HEK293T (cell line): ENCODE measurements at regions not wholly inside any gene's neighbourhood (a gene's known extent, or its start where the extent isn't known, plus 50 kb on each side); places are given as distances from the start of the nearest gene placed in this dataset.

Source experiments
- CTCF ChIA-PET: fragments of 350-600 bp; formaldehyde crosslinking; extraction: SDS; loops from one replicate; lab custom pipeline; 2021; ENCODE audit warnings: antibody characterized with exemption, inconsistent platforms; lab: Yijun Ruan, JAX
- POLR2A ChIA-PET: fragments of 350-600 bp; formaldehyde crosslinking; extraction: SDS; loops from one replicate; lab custom pipeline; 2020; ENCODE audit warnings: antibody characterized with exemption, inconsistent platforms; lab: Yijun Ruan, JAX
- DNase-seq: peaks from one replicate; pipeline ENCODE4 v3.0.0; 2012; ENCODE audit warnings: mixed read lengths; ENCODE audit errors: extremely low spot score
- ARNT ChIP-seq: fragments of 450-650 bp; IDR thresholded peaks from 2 replicates; pipeline ENCODE4 v1.6.1; 2017; ENCODE audit warnings: mild to moderate bottlenecking
- BHLHE40 ChIP-seq: fragments of 450-650 bp; IDR thresholded peaks from 2 replicates; pipeline ENCODE4 v1.6.1; 2016; ENCODE audit warnings: mild to moderate bottlenecking, moderate library complexity, borderline replicate concordance
- CTBP1 ChIP-seq: fragments of 450-650 bp; IDR thresholded peaks from 2 replicates; pipeline ENCODE4 v1.6.1; 2016; ENCODE audit warnings: borderline replicate concordance
- ELF4 ChIP-seq: fragments of 450-650 bp; IDR thresholded peaks from 2 replicates; pipeline ENCODE4 v1.6.1; 2017; ENCODE audit warnings: antibody characterized with exemption
- FOXA1 ChIP-seq: fragments of 450-650 bp; IDR thresholded peaks from 2 replicates; pipeline ENCODE4 v1.6.1; 2016; ENCODE audit warnings: mild to moderate bottlenecking
- FOXK2 ChIP-seq: fragments of 450-650 bp; IDR thresholded peaks from 2 replicates; pipeline ENCODE4 v1.6.1; 2016; ENCODE audit warnings: mild to moderate bottlenecking
- FOXM1 ChIP-seq: fragments of 450-650 bp; IDR thresholded peaks from 2 replicates; pipeline ENCODE4 v1.6.1; 2017; ENCODE audit warnings: mild to moderate bottlenecking, borderline replicate concordance
- HDGF ChIP-seq: fragments of 450-650 bp; IDR thresholded peaks from 2 replicates; pipeline ENCODE4 v1.6.1; 2017; ENCODE audit warnings: antibody characterized with exemption, borderline replicate concordance
- L3MBTL2 ChIP-seq: fragments of 450-650 bp; conservative IDR thresholded peaks from 2 replicates; pipeline ENCODE4 v1.6.1; 2016; ENCODE audit warnings: mild to moderate bottlenecking
- LEF1 ChIP-seq: fragments of 450-650 bp; IDR thresholded peaks from 2 replicates; pipeline ENCODE4 v1.6.1; 2017; ENCODE audit warnings: mild to moderate bottlenecking, borderline replicate concordance
- NFRKB ChIP-seq: fragments of 450-650 bp; IDR thresholded peaks from 2 replicates; pipeline ENCODE4 v1.6.1; 2016; ENCODE audit warnings: mild to moderate bottlenecking, moderate library complexity
- PKNOX1 ChIP-seq: fragments of 450-650 bp; IDR thresholded peaks from 2 replicates; pipeline ENCODE4 v1.6.1; 2016
- SP1 ChIP-seq: fragments of 450-650 bp; IDR thresholded peaks from 2 replicates; pipeline ENCODE4 v1.6.1; 2017
- SUZ12 ChIP-seq: fragments of 450-650 bp; IDR thresholded peaks from 2 replicates; pipeline ENCODE4 v1.6.1; 2016; ENCODE audit warnings: mild to moderate bottlenecking
- TARDBP ChIP-seq: fragments of 450-650 bp; IDR thresholded peaks from 2 replicates; pipeline ENCODE4 v1.6.1; 2016
- ZNF384 ChIP-seq: fragments of 450-650 bp; IDR thresholded peaks from 2 replicates; pipeline ENCODE4 v1.6.1; 2016

GRCh38 chr6:56744528-56744927 is 101.8 kb upstream of the DST start:
- no peak for DNase-seq
- ChIA-PET POLR2A (interaction anchor here (1.5 kb wide), 2 partner anchors 98 to 100 kb away, joined by 3 read pairs; no protein-coding TSS in a partner anchor), CTCF (interaction anchor here (0.6 kb wide), 1 partner anchor 1542 kb away, joined by 6 read pairs; no protein-coding TSS in a partner anchor)
- TF ChIP-seq FOXK2 (no peak), NFRKB (no peak), ARNT (no peak), BHLHE40 (no peak), SP1 (no peak), FOXM1 (no peak)

GRCh38 chr6:56742122-56742791 is 99.6 kb upstream of the DST start:
- TF ChIP-seq FOXK2 (no peak), L3MBTL2 (no peak), PKNOX1 (no peak), FOXM1 (no peak), ELF4 (no peak), ARNT (no peak), HDGF (no peak), ZNF384 (no peak), CTBP1 (no peak), LEF1 (no peak), SP1 (no peak), TARDBP (no peak), BHLHE40 (no peak), NFRKB (no peak), FOXA1 (no peak), SUZ12 (no peak)
- CTCF ChIA-PET = interaction anchor here (0.6 to 1.0 kb wide), 2 partner anchors 18 to 25 kb away, joined by 3 to 4 read pairs; no protein-coding TSS in a partner anchor
- POLR2A ChIA-PET = no interaction called here
- DNase-seq = no peak

- ChIA-PET POLR2A (no interaction called here), CTCF (interaction anchor here (0.6 kb wide), 1 partner anchor 25 kb away, joined by 4 read pairs; no protein-coding TSS in a partner anchor)
- DNase-seq = no peak
- TF ChIP-seq FOXM1 (no peak), LEF1 (no peak), HDGF (no peak), FOXK2 (no peak), L3MBTL2 (no peak), CTBP1 (no peak), SUZ12 (no peak), FOXA1 (no peak), BHLHE40 (no peak)
Measured at GRCh38 chr6:56741472-56741871, 98.8 kb upstream of the DST start.

GRCh38 chr6:56739836-56740815 is 97.4 kb upstream of the DST start:
- POLR2A ChIA-PET = no interaction called here
- CTCF ChIA-PET = no interaction called here
- no peak for TF ChIP-seq FOXA1
- TF ChIP-seq HDGF = no peak
- no peak for TF ChIP-seq LEF1
- TF ChIP-seq FOXM1 = no peak
- TF ChIP-seq CTBP1 = no peak
- no peak for TF ChIP-seq SUZ12
- no peak for TF ChIP-seq NFRKB
- no peak for TF ChIP-seq FOXK2
- TF ChIP-seq PKNOX1 = no peak
- TF ChIP-seq ARNT = no peak
- no peak for TF ChIP-seq TARDBP
- TF ChIP-seq SP1 = no peak
- no peak for TF ChIP-seq ZNF384
- no peak for DNase-seq

GRCh38 chr6:56736804-56737203 is 94.1 kb upstream of the DST start:
- ChIA-PET POLR2A (no interaction called here), CTCF (no interaction called here)
- TF ChIP-seq ZNF384 = no peak
- no peak for TF ChIP-seq SP1
- TF ChIP-seq FOXA1 = no peak
- TF ChIP-seq FOXK2 = no peak
- TF ChIP-seq FOXM1 = no peak
- TF ChIP-seq BHLHE40 = no peak
- TF ChIP-seq CTBP1 = no peak
- TF ChIP-seq HDGF = no peak
- no peak for DNase-seq

GRCh38 chr6:56734335-56734734 is 91.6 kb upstream of the DST start:
- POLR2A ChIA-PET = no interaction called here
- CTCF ChIA-PET = no interaction called here
- TF ChIP-seq FOXA1 (no peak), HDGF (no peak)
- DNase-seq = no peak
